K562 (cell line): ENCODE measurements at regions not wholly inside any gene's neighbourhood (a gene's known extent, or its start where the extent isn't known, plus 50 kb on each side); places are given as distances from the start of the nearest gene placed in this dataset.

Source experiments
- ATAC-seq: fragments of 200-7000 bp; cut with Tn5 transposase; 3 replicates; pipeline ENCODE4 v1.9.1; 2020; ENCODE audit warnings: moderate library complexity
- BruUV-seq: library from RNA; stranded (reverse); fragments of 400-500 nt; replicated peaks from 2 replicates; lab custom pipeline; 2021; lab: Mats Ljungman, UMichigan
- CTCF ChIA-PET: fragments of 300-600 bp; formaldehyde crosslinking; extraction: SDS; loops from one replicate; lab custom pipeline; 2021; ENCODE audit warnings: low intra/inter-chr PET ratio; lab: Yijun Ruan, JAX
- POLR2A ChIA-PET: fragments of 300-600, 350-650 bp; sonication (Branson Sonifier 250); formaldehyde crosslinking; extraction: SDS; loops from one replicate; lab custom pipeline; 2021; ENCODE audit warnings: antibody characterized with exemption, inconsistent platforms; lab: Yijun Ruan, JAX
- DNase-seq, 4 experiments: peaks; one replicate each; pipeline versions ENCODE4 v3.0.0 to v3.0.0-alpha.2; 2011 to 2018; ENCODE audit warnings: low spot score in 3 of 4, mixed read lengths in 3 of 4; ENCODE audit errors: extremely low read depth in 1 of 4
- FAIRE-seq: peaks from 2 replicates; lab custom pipeline; 2011; peaks lifted over from hg19 to GRCh38; lab: Jason Lieb, UNC
- H2AFZ ChIP-seq: 2 replicates; pipeline ENCODE4 v1.6.0; 2011; ENCODE audit warnings: low read depth, low read length, control low read depth, inconsistent platforms
- H3K27ac ChIP-seq: fragments of 200-600 bp; 3 replicates; pipeline ENCODE4 v1.8.0; 2011; ENCODE audit warnings: low read depth, mild to moderate bottlenecking, control low read depth, inconsistent platforms, low read length, moderate library complexity, mixed read lengths; ENCODE audit errors: extremely low read depth
- H3K27me3 ChIP-seq, 2 experiments: fragments of 300-600 bp in 1 of 2; 2 replicates in 1 of 2; 3 replicates in 1 of 2; pipeline versions ENCODE4 v1.6.0 to v1.8.0; 2011; ENCODE audit warnings: inconsistent platforms in 2 of 2, low read length in 2 of 2, mild to moderate bottlenecking in 1 of 2, mixed read lengths in 1 of 2, moderate library complexity in 1 of 2; ENCODE audit not compliant: control insufficient read depth in 2 of 2, insufficient read depth in 2 of 2
- H3K36me3 ChIP-seq: fragments of 300-600 bp; 3 replicates; pipeline ENCODE4 v1.8.0; 2011; ENCODE audit warnings: mild to moderate bottlenecking, low read length, inconsistent platforms; ENCODE audit not compliant: control insufficient read depth, insufficient read depth
- H3K4me1 ChIP-seq, 2 experiments: fragments of 200-600 bp in 1 of 2; replicated peaks in 1 of 2; 2 replicates in 1 of 2; 3 replicates in 1 of 2; pipeline versions ENCODE4 v1.5.1 to v1.8.0; 2011; ENCODE audit warnings: inconsistent platforms in 2 of 2, low read length in 2 of 2, mild to moderate bottlenecking in 1 of 2, mixed read lengths in 1 of 2, moderate library complexity in 1 of 2; ENCODE audit not compliant: control insufficient read depth in 2 of 2, insufficient read depth in 2 of 2
- H3K4me2 ChIP-seq: 2 replicates; pipeline ENCODE4 v1.6.1; 2011; ENCODE audit warnings: low read length, control low read depth, inconsistent platforms, mixed read lengths; ENCODE audit not compliant: insufficient read depth
- H3K4me3 ChIP-seq: fragments of 200-600 bp; sonication (generic), shearing (Covaris generic); 2 replicates; pipeline ENCODE4 v1.5.1; 2016; ENCODE audit warnings: control low read depth, inconsistent platforms
- H3K79me2 ChIP-seq: fragments of 200-600 bp; 3 replicates; pipeline ENCODE4 v1.8.0; 2011; ENCODE audit warnings: low read length, inconsistent platforms; ENCODE audit not compliant: control insufficient read depth, insufficient read depth
- H3K9ac ChIP-seq, 2 experiments: 2 replicates each; pipeline versions ENCODE4 v1.6.0 to v1.6.1; 2011; ENCODE audit warnings: low read depth in 2 of 2, low read length in 2 of 2, control low read depth in 1 of 2, inconsistent platforms in 1 of 2, mild to moderate bottlenecking in 1 of 2, mixed read lengths in 1 of 2; ENCODE audit not compliant: insufficient read depth in 1 of 2
- H3K9me1 ChIP-seq: one replicate; pipeline ENCODE4 v1.6.0; 2011; ENCODE audit warnings: inconsistent platforms, mild to moderate bottlenecking, low read length, moderate library complexity; ENCODE audit not compliant: control insufficient read depth, insufficient read depth
- H3K9me3 ChIP-seq: replicated peaks from 2 replicates; pipeline ENCODE4 v1.5.1; 2011; ENCODE audit warnings: low read depth, low read length, inconsistent platforms; ENCODE audit not compliant: control insufficient read depth, insufficient read depth
- H4K20me1 ChIP-seq: replicated peaks from 2 replicates; pipeline ENCODE4 v1.6.1; 2011; ENCODE audit warnings: low read length, inconsistent platforms, mixed read lengths; ENCODE audit not compliant: control insufficient read depth, insufficient read depth
- BCOR ChIP-seq: fragments of 450-650 bp; IDR thresholded peaks from 2 replicates; pipeline ENCODE4 v1.6.1; 2016
- C11orf30 ChIP-seq: fragments of 450-650 bp; IDR thresholded peaks from 2 replicates; pipeline ENCODE4 v1.6.1; 2016; ENCODE audit warnings: low read depth, mild to moderate bottlenecking
- CBFA2T3 ChIP-seq: fragments of 450-650 bp; IDR thresholded peaks from 2 replicates; pipeline ENCODE4 v1.6.1; 2017
- CTCF ChIP-seq, 3 experiments: IDR thresholded peaks in 2 of 3; conservative IDR thresholded peaks in 1 of 3; 2 replicates each; pipeline ENCODE4 v1.5.1; 2011 to 2012; ENCODE audit warnings: low read length in 3 of 3, mild to moderate bottlenecking in 3 of 3, control low read depth in 2 of 3, improper control_type of control experiment in 1 of 3, inconsistent platforms in 1 of 3, low read depth in 1 of 3, mixed read lengths in 1 of 3, moderate library complexity in 1 of 3; ENCODE audit not compliant: insufficient read depth in 2 of 3
- EWSR1 ChIP-seq: fragments of 450-650 bp; IDR thresholded peaks from 2 replicates; pipeline ENCODE4 v1.6.1; 2018; ENCODE audit warnings: borderline replicate concordance, mild to moderate bottlenecking, low read depth, moderate library complexity; ENCODE audit not compliant: partially characterized antibody
- KDM1A ChIP-seq, 2 experiments: fragments of 450-650 bp; IDR thresholded peaks; 2 replicates each; pipeline ENCODE4 v1.6.1; 2016; ENCODE audit warnings: mild to moderate bottlenecking in 2 of 2
- KDM2B ChIP-seq: fragments of 250-450 bp; sonication (Bioruptor Pico); IDR thresholded peaks from 2 replicates; pipeline ENCODE4 v1.8.0; 2021; ENCODE audit warnings: mild to moderate bottlenecking, moderate library complexity
- KLF16 ChIP-seq: IDR thresholded peaks from 2 replicates; pipeline ENCODE4 v1.6.1; 2016; ENCODE audit warnings: antibody characterized with exemption
- MAFG ChIP-seq: fragments of 450-650 bp; conservative IDR thresholded peaks from 2 replicates; pipeline ENCODE4 v1.6.1; 2016; ENCODE audit warnings: missing genetic modification characterization, missing compliant biosample characterization
- PCBP2 ChIP-seq: fragments of 200-400 bp; formaldehyde crosslinking; IDR thresholded peaks from 2 replicates; pipeline ENCODE4 v1.6.1; 2018; ENCODE audit warnings: low read length, low read depth, mild to moderate bottlenecking, moderate library complexity; ENCODE audit not compliant: poor library complexity, severe bottlenecking
- PHTF2 ChIP-seq: fragments of 250-450 bp; sonication (Bioruptor Pico); IDR thresholded peaks from 2 replicates; pipeline ENCODE4 v1.5.0; 2021; ENCODE audit warnings: mild to moderate bottlenecking
- RBM25 ChIP-seq: fragments of 200-400 bp; formaldehyde crosslinking; IDR thresholded peaks from 2 replicates; pipeline ENCODE4 v1.6.1; 2018; ENCODE audit warnings: low read length, low read depth, moderate library complexity; ENCODE audit not compliant: severe bottlenecking
- SLC30A9 ChIP-seq: fragments of 250-450 bp; sonication (Bioruptor Pico); IDR thresholded peaks from 2 replicates; pipeline ENCODE4 v1.8.0; 2022; ENCODE audit warnings: mild to moderate bottlenecking, moderate library complexity
- SNAPC5 ChIP-seq: fragments of 250-450 bp; sonication (Bioruptor Pico); IDR thresholded peaks from 2 replicates; pipeline ENCODE4 v1.8.0; 2021; ENCODE audit warnings: moderate library complexity, mild to moderate bottlenecking, inconsistent platforms
- SRSF1 ChIP-seq: fragments of 200-400 bp; formaldehyde crosslinking; IDR thresholded peaks from 2 replicates; pipeline ENCODE4 v1.6.1; 2017; ENCODE audit warnings: mild to moderate bottlenecking, low read depth, low read length, moderate library complexity
- STAT5B ChIP-seq: fragments of 250-450 bp; sonication (Bioruptor Pico); IDR thresholded peaks from 2 replicates; pipeline ENCODE4 v1.8.0; 2021; ENCODE audit warnings: mild to moderate bottlenecking, inconsistent platforms
- SUPT5H ChIP-seq: fragments of 450-650 bp; IDR thresholded peaks from 2 replicates; pipeline ENCODE4 v1.6.1; 2016
- ZNF12 ChIP-seq: sonication (generic); formaldehyde crosslinking; IDR thresholded peaks from 2 replicates; pipeline ENCODE4 v1.4.0; 2020; ENCODE audit warnings: mild to moderate bottlenecking, missing genetic modification reagents
- ZNF146 ChIP-seq: IDR thresholded peaks from one replicate; pipeline ENCODE4 v1.6.1; 2018; ENCODE audit warnings: missing compliant biosample characterization; ENCODE audit not compliant: unreplicated experiment
- ZNF184 ChIP-seq: sonication (generic); formaldehyde crosslinking; IDR thresholded peaks from 2 replicates; pipeline ENCODE4 v1.5.0; 2020; ENCODE audit warnings: missing genetic modification reagents
- ZNF316 ChIP-seq: fragments of 450-650 bp; IDR thresholded peaks from 2 replicates; pipeline ENCODE4 v1.6.1; 2016
- ZNF347 ChIP-seq: fragments of 450-650 bp; formaldehyde crosslinking; IDR thresholded peaks from 2 replicates; pipeline ENCODE4 v1.4.0; 2020; ENCODE audit warnings: low read depth, mild to moderate bottlenecking, moderate library complexity
- WGBS: fragments of 100-300 bp; shearing (Covaris generic); methylation state at CpG from one replicate; pipeline ENCODE4 v1.1.6; 2016; ENCODE audit warnings: low coverage, mixed read lengths; ENCODE audit not compliant: insufficient coverage; ENCODE audit errors: missing lambda C conversion rate; 5-methylcytosine and 5-hydroxymethylcytosine counted together
- in situ Hi-C: fragments of 300-500 bp; cut with MboI; formaldehyde crosslinking; loops from 4 replicates; pipeline ENCODE4 v1.15.0; 2018; ENCODE audit warnings: inconsistent platforms, mixed read lengths
- intact Hi-C: fragments of 100-400 bp; cut with micrococcal nuclease; formaldehyde crosslinking; loops from 2 replicates; pipeline ENCODE4 v1.14.2; 2022
- TF ChIP-seq, protein P1 (sequence below): IDR thresholded peaks from 2 replicates; pipeline ENCODE4 v1.6.1; 2011; ENCODE audit not compliant: insufficient read length; ENCODE audit errors: extremely low read depth

DNA sequence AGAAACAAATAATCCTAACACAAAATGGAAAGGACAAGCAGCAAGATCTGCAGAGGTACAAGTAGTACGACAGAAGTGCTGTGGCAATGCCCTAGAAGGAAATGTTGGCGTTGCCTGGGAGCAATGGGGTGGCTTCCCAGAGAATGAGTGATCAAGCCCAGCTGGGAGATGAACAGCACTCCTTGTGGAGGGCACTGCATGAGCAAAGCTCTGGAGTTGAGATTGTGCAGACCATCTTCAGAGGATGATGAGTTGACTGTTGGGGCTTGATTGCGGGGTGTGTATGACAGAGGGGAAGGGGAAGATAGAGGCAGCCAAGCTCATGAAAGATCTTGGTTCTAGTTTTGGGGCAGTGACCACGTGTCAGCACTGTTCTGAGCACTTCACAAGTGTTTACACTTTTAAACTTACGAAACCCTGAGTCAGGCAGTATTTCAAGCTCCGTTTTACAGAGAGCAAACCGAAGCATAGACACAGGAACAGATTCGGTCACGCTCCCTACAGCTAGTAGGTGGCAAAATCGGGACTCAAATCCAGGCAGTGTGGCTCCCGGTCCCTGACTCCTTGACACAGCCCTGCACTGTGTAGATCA, 127.2 kb upstream of the LHX5 start (continued):
- TF ChIP-seq CTCF (IDR thresholded peaks at IDR 0.05 in 2 of 3, conservative IDR thresholded peaks at IDR 0.05 in 1 of 3; ENCODE audit: insufficient read depth in 2 of 3, low read depth in 1 of 3, low read length in 3 of 3): 0 out of 6 replicates have a peak, but pooled peaks of 2 of the 3 experiments have one; percentile 3 to 12
- TF ChIP-seq KLF16: no peak
- TF ChIP-seq SNAPC5 (CRISPR knock-in tag): no peak
- no peak for TF ChIP-seq PHTF2

DNA sequence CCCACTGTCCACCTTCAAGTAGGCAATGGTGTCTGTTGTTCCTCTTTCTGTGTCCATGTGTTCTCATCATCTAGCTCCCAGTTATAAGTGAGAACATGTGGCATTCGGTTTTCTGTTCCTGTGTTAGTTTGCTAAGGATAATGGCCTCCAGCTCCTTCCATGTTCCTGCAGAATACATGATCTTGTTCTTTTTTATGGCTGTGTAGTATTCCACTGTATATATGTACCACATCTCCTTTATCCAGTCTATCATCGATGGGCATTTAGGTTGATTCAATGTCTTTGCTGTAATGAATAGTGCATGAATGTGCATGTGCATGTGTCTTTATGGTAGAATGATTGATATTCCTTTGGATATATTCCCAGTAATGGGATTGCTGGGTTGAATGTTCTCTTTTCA, 123.3 kb upstream of the LHX5 start:
- Histone ChIP-seq H3K79me2 (peaks cover 3% of the 10 kb centered on the region; the same call in 1 of the 3 replicates), H3K27ac (no peak overlapping the region), H4K20me1 (no peaks in the 10 kb centered on the region), H3K9ac (no peak overlapping the region), H3K27me3 (peaks cover 0 to 25% of the 10 kb centered on the region in 2 experiments; a peak in 2 of 5 replicates), H3K9me3 (no peaks in the 10 kb centered on the region), H3K9me1 (no peaks in the 10 kb centered on the region), H3K4me1 (peaks cover 2 to 12% of the 10 kb centered on the region in 2 experiments; a peak in 3 of 5 replicates), H3K36me3 (no peaks in the 10 kb centered on the region), H3K4me2 (no peak overlapping the region), H3K4me3 (no peak overlapping the region), H2AFZ (no peak overlapping the region)
- BruUV-seq: no TSS peak
- POLR2A ChIA-PET: no interaction called here
- intact Hi-C loops: no loop called here
- DNase-seq (no peak), FAIRE-seq (no peak), ATAC-seq (no peak)
- CTCF ChIA-PET: no interaction called here
- in situ Hi-C loops: no loop called here
- WGBS: 7% methylated on average over 2 of the region's 2 CpGs
- TF ChIP-seq PCBP2 (no peak), SUPT5H (no peak), RBM25 (peak; percentile 42), SLC30A9 (CRISPR knock-in tag) (no peak), ZNF184 (CRISPR knock-in tag) (no peak), ZNF347 (no peak), ZNF316 (no peak), C11orf30 (no peak), ZNF12 (CRISPR knock-in tag) (no peak), EWSR1 (no peak), CBFA2T3 (no peak), SRSF1 (no peak), ZNF146 (peak; percentile 96), STAT5B (no peak), KDM1A (IDR thresholded peaks at IDR 0.05) (peak in 1 of 2 experiments; percentile 43; a peak in 1 of 4 replicates), KDM2B (CRISPR knock-in tag) (no peak), MAFG (tag) (no peak), BCOR (peak; percentile 22; the same call in 1 of the 2 replicates)
- TF ChIP-seq, protein P1, sequence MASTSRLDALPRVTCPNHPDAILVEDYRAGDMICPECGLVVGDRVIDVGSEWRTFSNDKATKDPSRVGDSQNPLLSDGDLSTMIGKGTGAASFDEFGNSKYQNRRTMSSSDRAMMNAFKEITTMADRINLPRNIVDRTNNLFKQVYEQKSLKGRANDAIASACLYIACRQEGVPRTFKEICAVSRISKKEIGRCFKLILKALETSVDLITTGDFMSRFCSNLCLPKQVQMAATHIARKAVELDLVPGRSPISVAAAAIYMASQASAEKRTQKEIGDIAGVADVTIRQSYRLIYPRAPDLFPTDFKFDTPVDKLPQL: no peak
